GM21786 (cell line): ENCODE measurements at regions not wholly inside any gene's neighbourhood (a gene's known extent, or its start where the extent isn't known, plus 50 kb on each side); places are given as distances from the start of the nearest gene placed in this dataset.

ENCODE experiments used
- ATAC-seq: cut with Tn5 transposase; IDR thresholded peaks from one replicate; pipeline ENCODE4 v1.9.1; 2021; ENCODE audit not compliant: unreplicated experiment

- no peak for ATAC-seq
Observed at GRCh38 chr12:86837246-86837645, 581.1 kb upstream of the MGAT4C start.

- ATAC-seq = no peak
Observed at GRCh38 chr12:86834217-86834616, 578.0 kb upstream of the MGAT4C start.

GRCh38 chr12:86827409-86827808, 571.2 kb upstream of the MGAT4C start:
- ATAC-seq = no peak

GRCh38 chr12:86826051-86826450, 569.9 kb upstream of the MGAT4C start:
- ATAC-seq = no peak

GRCh38 chr12:86801439-86801838, 545.2 kb upstream of the MGAT4C start:
- no peak for ATAC-seq

- ATAC-seq = no peak
Observed at GRCh38 chr12:86799616-86800015, 543.4 kb upstream of the MGAT4C start.

GRCh38 chr12:86796550-86796949, 540.4 kb upstream of the MGAT4C start:
- no peak for ATAC-seq

GRCh38 chr12:86788661-86789060, 532.5 kb upstream of the MGAT4C start:
- no peak for ATAC-seq

GRCh38 chr12:86787419-86787818, 531.2 kb upstream of the MGAT4C start:
- no peak for ATAC-seq

GRCh38 chr12:86777325-86777724, 521.1 kb upstream of the MGAT4C start:
- no peak for ATAC-seq

- no peak for ATAC-seq
Observed at GRCh38 chr12:86774841-86775388, 518.7 kb upstream of the MGAT4C start.

GRCh38 chr12:86772696-86773095, 516.5 kb upstream of the MGAT4C start:
- no peak for ATAC-seq

GRCh38 chr12:86770871-86771270, 514.7 kb upstream of the MGAT4C start:
- ATAC-seq = no peak

- ATAC-seq = no peak
Observed at GRCh38 chr12:86748894-86749293, 492.7 kb upstream of the MGAT4C start.

- no peak for ATAC-seq
Observed at GRCh38 chr12:86744547-86745212, 488.5 kb upstream of the MGAT4C start.

- no peak for ATAC-seq
Observed at GRCh38 chr12:86743875-86744536, 487.8 kb upstream of the MGAT4C start.

- ATAC-seq = no peak
Observed at GRCh38 chr12:86741531-86741930, 485.3 kb upstream of the MGAT4C start.

- ATAC-seq = no peak
Observed at GRCh38 chr12:86735851-86736250, 479.7 kb upstream of the MGAT4C start.

GRCh38 chr12:86735072-86735471, 478.9 kb upstream of the MGAT4C start:
- peak; percentile 44 for ATAC-seq

- ATAC-seq = no peak
Observed at GRCh38 chr12:86730233-86730632, 474.0 kb upstream of the MGAT4C start.

- no peak for ATAC-seq
Observed at GRCh38 chr12:86729739-86730138, 473.5 kb upstream of the MGAT4C start.

GRCh38 chr12:86727160-86727559, 471.0 kb upstream of the MGAT4C start:
- ATAC-seq = no peak

- ATAC-seq = no peak
Observed at GRCh38 chr12:86724716-86725115, 468.5 kb upstream of the MGAT4C start.
